HEK293 (cell line): ENCODE measurements at regions not wholly inside any gene's neighbourhood (a gene's known extent, or its start where the extent isn't known, plus 50 kb on each side); places are given as distances from the start of the nearest gene placed in this dataset.
A peak's percentile ranks its signal among the peaks of the same experiment; 100 is the strongest.

ENCODE experiments used
- CTCF ChIA-PET: fragments of 350-600 bp; formaldehyde crosslinking; extraction: SDS; loops from one replicate; lab custom pipeline; 2021; ENCODE audit warnings: antibody characterized with exemption; lab: Yijun Ruan, JAX
- POLR2A ChIA-PET: fragments of 300-600 bp; formaldehyde crosslinking; extraction: SDS; loops from one replicate; lab custom pipeline; 2020; ENCODE audit warnings: antibody characterized with exemption, inconsistent platforms; lab: Yijun Ruan, JAX
- H3K27ac ChIP-seq: fragments of 200-500 bp; sonication (Bioruptor generic); 2 replicates; pipeline ENCODE4 v1.5.1; 2014; ENCODE audit warnings: low read depth, low read length, control low read depth, inconsistent platforms; ENCODE audit errors: extremely low read depth
- H3K36me3 ChIP-seq, 2 experiments: fragments of 200-500 bp in 1 of 2; sonication (Bioruptor generic) in 1 of 2; 1 replicate in 1 of 2; 2 replicates in 1 of 2; pipeline ENCODE4 v1.5.1; 2014 to 2017; ENCODE audit warnings: inconsistent platforms in 2 of 2, low read length in 2 of 2; ENCODE audit not compliant: control insufficient read depth in 2 of 2, insufficient read depth in 1 of 2
- H3K4me1 ChIP-seq: fragments of 200-500 bp; sonication (Bioruptor generic); 2 replicates; pipeline ENCODE4 v1.5.1; 2014; ENCODE audit warnings: mild to moderate bottlenecking, low read length, inconsistent platforms; ENCODE audit not compliant: control insufficient read depth, insufficient read depth
- H3K4me3 ChIP-seq: 2 replicates; pipeline ENCODE4 v1.5.1; 2011; ENCODE audit warnings: low read depth, mild to moderate bottlenecking, control low read depth, low read length, moderate library complexity
- H3K9me3 ChIP-seq: fragments of 200-500 bp; sonication (Bioruptor generic); 2 replicates; pipeline ENCODE4 v1.5.1; 2014; ENCODE audit warnings: low read depth, low read length, inconsistent platforms; ENCODE audit not compliant: control insufficient read depth, insufficient read depth
- SCRT2 ChIP-seq: fragments of 450-650 bp; formaldehyde crosslinking; IDR thresholded peaks from 2 replicates; pipeline ENCODE4 v1.5.1; 2016; ENCODE audit warnings: missing biosample characterization, missing genetic modification characterization
- ZBTB1 ChIP-seq: fragments of 450-650 bp; formaldehyde crosslinking; IDR thresholded peaks from 2 replicates; pipeline ENCODE4 v1.5.1; 2016; ENCODE audit warnings: missing biosample characterization, missing genetic modification characterization
- ZIC2 ChIP-seq: fragments of 450-650 bp; formaldehyde crosslinking; IDR thresholded peaks from 2 replicates; pipeline ENCODE4 v1.5.1; 2016; ENCODE audit warnings: missing biosample characterization, missing genetic modification characterization
- TF ChIP-seq, protein P1 (sequence below): fragments of 450-650 bp; formaldehyde crosslinking; IDR thresholded peaks from 2 replicates; pipeline ENCODE4 v1.5.1; 2017; ENCODE audit warnings: missing biosample characterization, missing genetic modification characterization
- TF ChIP-seq, protein P2 (sequence below): fragments of 450-650 bp; formaldehyde crosslinking; IDR thresholded peaks from 2 replicates; pipeline ENCODE4 v1.5.1; 2016; ENCODE audit warnings: missing biosample characterization, missing genetic modification characterization

DNA sequence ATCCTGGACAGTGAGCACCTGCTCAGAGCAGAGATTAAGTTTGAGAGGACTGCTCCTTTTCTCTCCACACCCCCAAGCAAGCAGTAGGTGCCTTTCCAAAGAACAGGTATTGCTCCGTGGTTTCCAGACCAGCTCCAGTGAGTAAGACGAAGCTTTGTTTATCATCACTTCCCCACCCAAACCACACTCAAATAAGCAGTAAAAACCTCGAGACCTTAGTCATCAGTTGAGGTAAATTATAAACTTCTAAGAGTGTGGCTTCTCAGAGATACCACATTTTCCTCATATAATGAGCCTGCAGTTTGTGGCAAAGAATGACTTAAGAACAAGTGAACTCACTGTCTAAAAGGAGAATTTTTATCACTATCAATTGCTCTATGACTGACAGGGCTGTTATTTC lies 50.0 kb upstream of the GRB10 start:
- H3K27ac ChIP-seq = no peak overlapping the region
- TF ChIP-seq, protein P1, sequence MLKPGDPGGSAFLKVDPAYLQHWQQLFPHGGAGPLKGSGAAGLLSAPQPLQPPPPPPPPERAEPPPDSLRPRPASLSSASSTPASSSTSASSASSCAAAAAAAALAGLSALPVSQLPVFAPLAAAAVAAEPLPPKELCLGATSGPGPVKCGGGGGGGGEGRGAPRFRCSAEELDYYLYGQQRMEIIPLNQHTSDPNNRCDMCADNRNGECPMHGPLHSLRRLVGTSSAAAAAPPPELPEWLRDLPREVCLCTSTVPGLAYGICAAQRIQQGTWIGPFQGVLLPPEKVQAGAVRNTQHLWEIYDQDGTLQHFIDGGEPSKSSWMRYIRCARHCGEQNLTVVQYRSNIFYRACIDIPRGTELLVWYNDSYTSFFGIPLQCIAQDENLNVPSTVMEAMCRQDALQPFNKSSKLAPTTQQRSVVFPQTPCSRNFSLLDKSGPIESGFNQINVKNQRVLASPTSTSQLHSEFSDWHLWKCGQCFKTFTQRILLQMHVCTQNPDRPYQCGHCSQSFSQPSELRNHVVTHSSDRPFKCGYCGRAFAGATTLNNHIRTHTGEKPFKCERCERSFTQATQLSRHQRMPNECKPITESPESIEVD (tag by site-specific recombination) = 0 out of 2 replicates have a peak, but pooled peaks have one; percentile 23
- no peak for TF ChIP-seq SCRT2 (tag by site-specific recombination)
- no peak for TF ChIP-seq ZIC2
- TF ChIP-seq, protein P2, sequence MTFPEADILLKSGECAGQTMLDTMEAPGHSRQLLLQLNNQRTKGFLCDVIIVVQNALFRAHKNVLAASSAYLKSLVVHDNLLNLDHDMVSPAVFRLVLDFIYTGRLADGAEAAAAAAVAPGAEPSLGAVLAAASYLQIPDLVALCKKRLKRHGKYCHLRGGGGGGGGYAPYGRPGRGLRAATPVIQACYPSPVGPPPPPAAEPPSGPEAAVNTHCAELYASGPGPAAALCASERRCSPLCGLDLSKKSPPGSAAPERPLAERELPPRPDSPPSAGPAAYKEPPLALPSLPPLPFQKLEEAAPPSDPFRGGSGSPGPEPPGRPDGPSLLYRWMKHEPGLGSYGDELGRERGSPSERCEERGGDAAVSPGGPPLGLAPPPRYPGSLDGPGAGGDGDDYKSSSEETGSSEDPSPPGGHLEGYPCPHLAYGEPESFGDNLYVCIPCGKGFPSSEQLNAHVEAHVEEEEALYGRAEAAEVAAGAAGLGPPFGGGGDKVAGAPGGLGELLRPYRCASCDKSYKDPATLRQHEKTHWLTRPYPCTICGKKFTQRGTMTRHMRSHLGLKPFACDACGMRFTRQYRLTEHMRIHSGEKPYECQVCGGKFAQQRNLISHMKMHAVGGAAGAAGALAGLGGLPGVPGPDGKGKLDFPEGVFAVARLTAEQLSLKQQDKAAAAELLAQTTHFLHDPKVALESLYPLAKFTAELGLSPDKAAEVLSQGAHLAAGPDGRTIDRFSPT (tag by site-specific recombination) = no peak
- TF ChIP-seq ZBTB1 (tag by site-specific recombination) = no peak
- TF ChIP-seq, all 188 proteins: peak for 1
- H3K4me3 ChIP-seq = no peak overlapping the region
- no peaks in the 10 kb centered on the region for H3K36me3 ChIP-seq
- peaks cover 6% of the 10 kb centered on the region for H3K4me1 ChIP-seq
- ChIA-PET POLR2A (no interaction called here), CTCF (no interaction called here)
- H3K9me3 ChIP-seq = no peaks in the 10 kb centered on the region
